ENCODE measurements at regions not wholly inside any gene's neighbourhood (a gene's known extent, or its start where the extent isn't known, plus 50 kb on each side); places are given as distances from the start of the nearest gene placed in this dataset.

GRCh38 chr2:192345287-192345686, 150.6 kb upstream of the TMEFF2 start:
- TF ChIP-seq, protein P1, sequence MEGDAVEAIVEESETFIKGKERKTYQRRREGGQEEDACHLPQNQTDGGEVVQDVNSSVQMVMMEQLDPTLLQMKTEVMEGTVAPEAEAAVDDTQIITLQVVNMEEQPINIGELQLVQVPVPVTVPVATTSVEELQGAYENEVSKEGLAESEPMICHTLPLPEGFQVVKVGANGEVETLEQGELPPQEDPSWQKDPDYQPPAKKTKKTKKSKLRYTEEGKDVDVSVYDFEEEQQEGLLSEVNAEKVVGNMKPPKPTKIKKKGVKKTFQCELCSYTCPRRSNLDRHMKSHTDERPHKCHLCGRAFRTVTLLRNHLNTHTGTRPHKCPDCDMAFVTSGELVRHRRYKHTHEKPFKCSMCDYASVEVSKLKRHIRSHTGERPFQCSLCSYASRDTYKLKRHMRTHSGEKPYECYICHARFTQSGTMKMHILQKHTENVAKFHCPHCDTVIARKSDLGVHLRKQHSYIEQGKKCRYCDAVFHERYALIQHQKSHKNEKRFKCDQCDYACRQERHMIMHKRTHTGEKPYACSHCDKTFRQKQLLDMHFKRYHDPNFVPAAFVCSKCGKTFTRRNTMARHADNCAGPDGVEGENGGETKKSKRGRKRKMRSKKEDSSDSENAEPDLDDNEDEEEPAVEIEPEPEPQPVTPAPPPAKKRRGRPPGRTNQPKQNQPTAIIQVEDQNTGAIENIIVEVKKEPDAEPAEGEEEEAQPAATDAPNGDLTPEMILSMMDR (conservative IDR thresholded peaks at IDR 0.05; ENCODE audit: low read length): no peak
- no peak for TF ChIP-seq EZH2phosphoT487 (IDR thresholded peaks at IDR 0.05; ENCODE audit: borderline replicate concordance)
